Occipital lobe (tissue), 1 donor: ENCODE measurements at regions not wholly inside any gene's neighbourhood (a gene's known extent, or its start where the extent isn't known, plus 50 kb on each side); places are given as distances from the start of the nearest gene placed in this dataset.

Experiments used
- DNase-seq: peaks from one replicate; lab custom pipeline; 2025; lab: John Stamatoyannopoulos, UW

GRCh38 chr7:116417593-116418345 lies 81.8 kb upstream of the CAV2 start:
- no peak for DNase-seq

DNA sequence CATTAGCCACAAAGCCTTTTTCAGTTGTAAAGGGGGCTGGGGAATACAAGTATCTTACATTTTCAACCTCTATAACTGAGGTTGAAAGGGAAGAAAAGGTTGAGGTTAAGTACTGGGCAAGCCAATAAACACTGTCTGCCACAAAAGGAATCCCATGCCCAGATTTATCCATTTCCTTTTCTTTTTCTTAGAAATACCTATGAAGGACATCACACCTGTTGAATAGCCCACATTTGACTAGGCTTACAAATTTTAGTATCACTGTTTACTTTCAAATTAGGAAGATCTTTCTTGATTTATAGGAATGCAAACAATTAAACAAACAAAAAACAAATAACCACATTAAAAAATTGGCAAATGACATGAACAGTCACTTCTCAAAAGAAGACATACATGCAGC lies 81.0 kb upstream of the CAV2 start:
- DNase-seq: no peak

DNA sequence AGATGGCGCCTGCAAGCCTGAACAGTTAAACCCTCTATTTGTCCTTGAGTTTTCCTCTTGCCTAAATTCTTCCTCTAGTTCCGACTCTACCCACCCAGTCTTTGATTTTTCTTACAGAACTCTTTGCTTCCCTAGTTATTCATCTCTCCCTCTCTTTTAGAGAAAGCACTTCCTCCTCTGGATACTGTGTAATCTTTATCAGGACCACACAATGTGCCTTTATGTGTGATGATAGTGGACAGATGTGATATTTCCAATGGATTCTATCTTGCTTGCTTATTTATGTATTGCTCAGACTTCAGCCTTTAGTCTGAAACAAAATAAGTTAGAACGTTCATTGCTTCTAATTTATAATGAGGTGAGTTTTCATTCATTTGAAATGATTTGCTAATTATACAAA lies 79.5 kb upstream of the CAV2 start:
- DNase-seq: no peak

- DNase-seq: no peak
Observed at GRCh38 chr7:116421298-116421697, 78.2 kb upstream of the CAV2 start.

- DNase-seq: no peak
Observed at GRCh38 chr7:116422683-116423082, 76.9 kb upstream of the CAV2 start.

GRCh38 chr7:116423499-116423898 lies 76.0 kb upstream of the CAV2 start:
- DNase-seq: no peak

- no peak for DNase-seq
Observed at GRCh38 chr7:116425647-116426209, 73.8 kb upstream of the CAV2 start.

GRCh38 chr7:116426428-116427156 lies 72.9 kb upstream of the CAV2 start:
- no peak for DNase-seq

- DNase-seq: no peak
Observed at GRCh38 chr7:116429986-116430619, 69.4 kb upstream of the CAV2 start.

- no peak for DNase-seq
Observed at GRCh38 chr7:116431787-116432526, 67.6 kb upstream of the CAV2 start.

DNA sequence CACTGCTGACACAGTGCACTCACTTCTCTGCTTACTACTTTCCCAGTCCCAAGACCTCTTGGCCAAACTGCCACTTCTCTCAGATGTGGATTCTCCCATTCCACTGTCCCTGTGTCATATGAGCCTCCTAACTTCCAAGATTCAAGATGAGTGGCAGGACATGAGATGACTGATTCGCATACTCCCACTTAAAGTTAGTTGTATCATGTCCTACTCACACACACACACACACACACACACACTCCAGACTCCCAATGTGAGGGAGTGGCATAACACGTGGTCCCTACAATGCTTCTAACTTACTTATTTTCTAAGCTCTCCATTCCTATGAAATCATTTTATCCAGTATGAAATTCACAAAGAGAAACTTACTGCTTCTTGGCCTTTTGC lies 67.0 kb upstream of the CAV2 start:
- no peak for DNase-seq

DNA sequence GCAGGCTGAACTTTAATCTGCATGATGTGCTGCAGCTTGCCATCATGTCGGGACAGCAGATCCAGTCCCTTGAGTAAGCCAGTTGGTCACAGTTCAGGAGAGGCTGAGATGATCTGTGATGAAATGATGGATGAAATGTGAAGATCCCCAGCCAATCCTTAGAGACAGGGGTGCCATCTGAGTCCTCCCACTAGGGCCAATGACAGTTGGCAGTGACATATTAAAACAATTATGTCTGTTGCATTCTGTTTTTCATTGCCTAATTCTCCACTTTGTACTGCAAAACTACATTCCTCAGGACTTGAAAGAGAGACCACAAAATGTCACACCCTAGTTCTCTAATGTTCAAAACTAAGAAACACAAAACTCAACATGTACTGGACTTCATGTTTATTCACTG lies 66.3 kb upstream of the CAV2 start:
- no peak for DNase-seq

- no peak for DNase-seq
Observed at GRCh38 chr7:116434820-116435341, 64.7 kb upstream of the CAV2 start.

- DNase-seq: no peak
Observed at GRCh38 chr7:116436305-116436826, 63.2 kb upstream of the CAV2 start.

GRCh38 chr7:116438267-116438666 lies 61.3 kb upstream of the CAV2 start:
- DNase-seq: no peak

DNA sequence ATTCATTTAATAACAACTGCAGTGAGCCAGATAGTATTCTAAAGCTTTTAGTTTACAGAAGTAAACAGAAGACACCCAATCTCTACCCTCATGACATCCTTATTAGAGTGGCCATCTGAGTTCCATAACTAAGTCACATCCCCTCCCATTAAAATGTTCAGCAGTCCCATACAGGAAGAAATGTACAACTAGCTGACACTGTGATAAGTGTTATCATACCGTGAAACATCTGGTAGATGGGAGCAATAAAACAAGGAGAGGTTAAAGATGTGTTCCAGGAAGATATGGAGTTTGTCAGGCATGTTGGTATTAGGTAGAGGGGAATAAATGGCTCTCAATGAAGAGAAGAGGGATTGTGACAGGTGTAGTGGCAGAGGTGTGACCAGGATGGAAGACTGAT lies 60.5 kb upstream of the CAV2 start:
- DNase-seq: no peak

GRCh38 chr7:116439841-116440549 lies 59.5 kb upstream of the CAV2 start:
- DNase-seq: no peak

DNA sequence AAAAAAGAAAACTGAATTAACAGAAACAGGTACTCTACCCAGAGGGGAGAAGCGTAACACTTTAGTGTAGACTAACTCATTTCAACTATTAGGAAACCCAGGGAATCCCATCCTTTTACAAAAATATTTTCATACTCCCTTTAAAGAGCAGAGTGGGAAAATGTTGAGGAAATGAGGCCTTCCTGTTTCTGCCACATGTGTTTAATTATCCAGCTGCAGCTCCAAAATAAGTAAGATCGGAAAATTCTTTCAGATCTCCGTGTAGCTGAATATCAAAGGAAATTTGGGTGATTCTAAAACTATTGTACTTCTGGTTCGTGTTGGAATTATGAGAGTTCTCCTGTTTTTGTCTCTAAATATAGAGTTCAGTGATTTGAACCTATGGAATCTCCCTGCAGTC lies 58.0 kb upstream of the CAV2 start:
- no peak for DNase-seq

- no peak for DNase-seq
Observed at GRCh38 chr7:116443101-116443523, 56.4 kb upstream of the CAV2 start.

DNA sequence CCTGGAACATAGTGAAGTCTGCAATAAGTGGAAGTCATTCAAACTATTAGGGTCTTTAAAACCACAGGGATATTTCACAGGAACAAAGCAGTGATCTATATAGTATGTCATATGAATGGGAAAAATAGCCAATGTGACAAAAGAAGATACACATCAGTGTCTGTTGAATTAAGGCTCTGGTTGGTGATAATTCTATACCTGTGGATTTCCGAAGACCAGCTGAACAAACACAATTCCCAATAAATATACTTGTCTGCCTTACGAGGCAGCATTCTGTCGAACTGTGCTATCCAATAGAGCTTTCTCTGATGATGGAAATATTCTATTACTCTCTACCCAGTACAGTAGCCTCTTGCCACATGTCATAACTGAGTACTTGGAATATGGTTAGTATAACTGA lies 55.9 kb upstream of the CAV2 start:
- DNase-seq: no peak
